ENCODE measurements at regions not wholly inside any gene's neighbourhood (a gene's known extent, or its start where the extent isn't known, plus 50 kb on each side); places are given as distances from the start of the nearest gene placed in this dataset.
"Not testable (repeated sequence)": the region's sequence is repeated elsewhere in the genome, so short reads cannot be mapped to it uniquely, and the experiment has no call there.

- DNase-seq (ENCODE audit: low spot score), result not testable (repeated sequence)
Measured at GRCh38 chr7:29703830-29704229, 102.5 kb upstream of the WIPF3 start.

DNA sequence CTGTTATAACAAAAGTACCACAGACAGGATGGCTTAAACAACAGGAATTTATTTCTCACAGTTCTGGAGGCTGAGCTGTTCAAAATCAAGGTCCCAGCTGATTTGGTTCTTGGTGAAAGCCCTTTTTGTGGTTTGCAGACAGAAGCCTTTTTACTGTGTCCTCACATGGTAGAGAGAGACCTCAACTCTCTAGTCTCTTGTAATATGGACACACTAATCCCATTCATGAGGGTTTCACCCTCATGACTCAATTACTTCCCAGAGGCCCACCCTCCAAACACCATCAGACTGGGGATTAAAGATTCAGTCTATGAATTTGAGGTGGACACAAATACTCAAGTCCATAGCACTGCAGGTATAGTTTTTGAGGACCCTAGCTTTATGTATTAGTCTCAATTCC lies 97.3 kb upstream of the WIPF3 start:
- DNase-seq (ENCODE audit: low spot score), result peak; percentile 14

DNA sequence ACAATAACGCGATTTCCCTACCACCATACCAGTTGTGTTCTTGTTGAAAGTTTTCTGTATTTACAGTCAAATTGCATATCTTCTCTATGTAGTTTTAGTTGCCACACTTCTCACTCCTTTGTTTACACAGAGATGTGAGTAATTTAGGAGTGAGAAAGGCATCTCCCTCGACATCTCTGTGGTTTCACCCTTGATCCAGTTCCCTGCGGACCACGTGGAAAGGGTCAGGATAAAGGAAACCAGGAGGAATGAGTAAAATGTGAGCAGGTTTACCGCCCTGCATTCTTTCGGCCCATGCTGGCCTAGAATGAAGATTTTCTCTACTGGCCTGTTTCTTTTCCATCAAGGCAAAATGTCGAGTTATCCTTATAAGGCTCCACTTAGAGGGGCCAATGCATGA lies 83.2 kb upstream of the WIPF3 start:
- DNase-seq (ENCODE audit: low spot score), result not testable (repeated sequence)

GRCh38 chr7:29723599-29723998 lies 82.7 kb upstream of the WIPF3 start:
- no peak for DNase-seq (ENCODE audit: low spot score)

DNA sequence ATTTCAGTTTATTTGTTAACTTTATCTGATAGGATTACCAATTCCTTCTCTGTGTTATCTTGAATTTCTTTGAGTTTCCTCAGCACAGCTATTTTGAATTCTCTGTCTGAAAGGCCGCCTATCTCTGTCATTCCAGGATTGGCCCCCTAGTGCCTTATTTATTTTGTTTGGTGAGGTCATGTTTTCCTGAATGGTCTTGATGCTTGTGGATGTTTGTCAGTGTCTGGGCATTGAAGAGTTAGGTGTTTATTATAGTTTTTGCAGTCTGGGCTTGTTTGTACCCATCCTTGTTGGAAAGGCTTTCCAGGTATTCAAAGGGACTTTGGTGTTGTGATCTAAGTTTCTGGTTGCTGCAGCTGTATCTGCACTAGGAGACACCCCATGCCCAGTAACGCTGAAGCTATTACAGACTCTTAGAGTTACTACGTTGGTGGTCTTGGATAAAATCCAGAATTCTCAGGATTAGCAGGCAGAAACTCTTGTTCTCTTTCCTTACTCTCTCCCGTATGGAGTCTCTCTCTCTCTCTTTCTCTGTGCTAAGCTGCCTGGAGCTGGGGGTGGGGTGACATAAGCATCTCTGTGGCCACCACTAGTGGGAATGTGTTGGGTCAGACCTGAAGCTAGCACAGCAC lies 76.7 kb upstream of the WIPF3 start:
- not testable (repeated sequence) for DNase-seq (ENCODE audit: low spot score)

GRCh38 chr7:29734246-29734731 lies 72.0 kb upstream of the WIPF3 start:
- no peak for DNase-seq (ENCODE audit: low spot score)

- not testable (repeated sequence) for DNase-seq (ENCODE audit: low spot score)
Measured at GRCh38 chr7:29747645-29748245, 58.6 kb upstream of the WIPF3 start.

DNA sequence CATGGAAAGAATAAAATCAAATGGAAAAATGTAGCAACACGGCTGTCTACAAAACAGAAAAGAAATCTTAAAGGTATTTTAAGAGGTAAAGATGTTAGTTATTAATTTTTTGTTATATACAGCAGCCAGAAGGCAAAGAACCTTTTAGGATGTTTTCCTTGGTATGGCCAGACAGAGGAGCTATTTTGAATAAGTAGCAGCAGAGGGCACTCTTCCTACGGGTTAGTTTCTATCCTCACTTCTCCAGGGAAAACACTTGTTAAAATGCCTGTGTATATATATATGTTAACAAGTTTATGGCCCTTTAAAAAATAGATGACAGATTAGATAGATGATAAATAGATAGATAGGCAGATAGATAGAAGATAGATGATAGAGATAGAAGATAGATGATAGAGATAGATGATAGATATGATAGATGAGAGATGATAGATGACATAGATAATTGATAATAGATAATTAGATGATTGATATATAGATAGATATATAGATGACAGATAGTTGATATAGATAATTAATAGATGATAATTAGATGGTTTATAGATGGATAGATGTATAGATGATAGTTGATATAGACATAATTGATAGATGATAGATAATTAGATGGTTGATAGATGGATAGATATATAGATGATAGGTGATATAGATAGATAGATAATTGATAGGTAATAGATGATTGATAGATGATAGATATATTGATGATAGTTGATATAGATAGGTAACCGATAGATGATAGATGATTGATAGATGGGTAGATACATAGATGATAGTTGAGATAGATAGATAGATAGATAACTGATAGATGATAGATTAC lies 57.8 kb upstream of the WIPF3 start:
- peak; percentile 47 for DNase-seq (ENCODE audit: low spot score)

GRCh38 chr7:29749701-29750321 lies 56.5 kb upstream of the WIPF3 start:
- DNase-seq (ENCODE audit: low spot score), result peak; percentile 73

DNA sequence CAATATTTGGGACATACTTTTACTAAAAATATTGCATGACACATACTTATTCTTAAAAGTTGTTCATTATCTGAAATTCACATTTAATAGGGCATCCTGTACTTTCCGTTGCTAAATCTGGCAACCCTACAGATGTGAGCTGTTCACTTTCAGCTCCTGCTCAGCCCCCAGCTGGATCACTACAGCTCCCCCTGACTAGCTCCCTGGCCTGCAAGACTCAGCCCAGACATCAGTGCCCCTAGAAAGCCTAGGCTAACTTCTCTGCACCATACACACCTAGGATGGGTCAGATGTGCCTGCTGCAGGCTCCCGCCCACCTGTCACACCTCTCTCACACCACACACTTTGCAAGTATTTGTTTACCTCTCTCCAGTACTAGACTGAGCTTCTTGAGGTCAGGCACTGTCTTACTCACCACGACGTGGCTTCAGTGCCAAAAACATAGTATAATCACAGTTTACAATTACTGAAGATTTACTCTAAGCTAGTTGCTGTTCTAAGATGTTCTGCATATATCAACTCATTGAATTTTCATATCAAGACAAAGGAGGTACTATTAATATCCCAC lies 55.9 kb upstream of the WIPF3 start:
- DNase-seq (ENCODE audit: low spot score), result not testable (repeated sequence)

DNA sequence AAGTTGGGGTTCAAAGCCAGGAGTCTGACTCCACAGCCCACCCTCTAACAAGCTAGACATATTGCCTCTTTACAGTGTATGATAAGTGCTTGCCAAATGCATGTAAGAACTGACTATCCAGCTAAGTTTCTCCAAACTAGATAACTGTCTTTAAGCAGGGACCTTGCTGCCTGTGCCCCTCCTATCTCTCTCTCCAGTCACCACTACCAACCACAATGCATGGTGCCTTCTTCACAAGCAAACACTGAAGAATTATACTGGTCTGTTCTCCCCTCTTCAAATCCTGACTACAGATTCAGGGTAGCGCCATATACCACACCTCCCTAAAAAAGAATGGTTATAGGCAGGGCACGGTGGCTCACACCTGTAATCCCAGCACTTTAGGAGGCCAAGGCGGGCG lies 55.3 kb upstream of the WIPF3 start:
- not testable (repeated sequence) for DNase-seq (ENCODE audit: low spot score)

GRCh38 chr7:29754874-29755490 lies 51.3 kb upstream of the WIPF3 start:
- no peak for DNase-seq (ENCODE audit: low spot score)
